ENCODE measurements at regions not wholly inside any gene's neighbourhood (a gene's known extent, or its start where the extent isn't known, plus 50 kb on each side); places are given as distances from the start of the nearest gene placed in this dataset.
"Not testable (repeated sequence)": the region's sequence is repeated elsewhere in the genome, so short reads cannot be mapped to it uniquely, and the experiment has no call there.

GRCh38 chr12:113577464-113578129 is 105.9 kb upstream of the LHX5 start:
- DNase-seq (ENCODE audit: low read depth in 4 of 4, low spot score in 2 of 4), result no peak

- DNase-seq (ENCODE audit: low read depth in 4 of 4, low spot score in 2 of 4), result no peak
Observed at GRCh38 chr12:113575386-113575785, 103.7 kb upstream of the LHX5 start.

- no peak for DNase-seq (ENCODE audit: low read depth in 4 of 4, low spot score in 2 of 4)
Observed at GRCh38 chr12:113573148-113573547, 101.5 kb upstream of the LHX5 start.

GRCh38 chr12:113571713-113572112 is 100.0 kb upstream of the LHX5 start:
- no peak for DNase-seq (ENCODE audit: low read depth in 4 of 4, low spot score in 2 of 4)

- no peak for DNase-seq (ENCODE audit: low read depth in 4 of 4, low spot score in 2 of 4)
Observed at GRCh38 chr12:113569806-113570205, 98.1 kb upstream of the LHX5 start.

- no peak for DNase-seq (ENCODE audit: low read depth in 4 of 4, low spot score in 2 of 4)
Observed at GRCh38 chr12:113568021-113568420, 96.3 kb upstream of the LHX5 start.

GRCh38 chr12:113565368-113565767 is 93.7 kb upstream of the LHX5 start:
- DNase-seq (ENCODE audit: low read depth in 4 of 4, low spot score in 2 of 4), result no peak

- DNase-seq (ENCODE audit: low read depth in 4 of 4, low spot score in 2 of 4), result no peak
Observed at GRCh38 chr12:113561068-113561780, 89.6 kb upstream of the LHX5 start.

- no peak for DNase-seq (ENCODE audit: low read depth in 4 of 4, low spot score in 2 of 4)
Observed at GRCh38 chr12:113559466-113559865, 87.8 kb upstream of the LHX5 start.

GRCh38 chr12:113555226-113555625 is 83.6 kb upstream of the LHX5 start:
- DNase-seq (ENCODE audit: low read depth in 4 of 4, low spot score in 2 of 4), result no peak

- DNase-seq (ENCODE audit: low read depth in 4 of 4, low spot score in 2 of 4), result no peak
Observed at GRCh38 chr12:113552760-113553159, 81.1 kb upstream of the LHX5 start.

- DNase-seq (ENCODE audit: low read depth in 4 of 4, low spot score in 2 of 4), result no peak
Observed at GRCh38 chr12:113551563-113551962, 79.9 kb upstream of the LHX5 start.

- DNase-seq (ENCODE audit: low read depth in 4 of 4, low spot score in 2 of 4), result no peak
Observed at GRCh38 chr12:113548467-113548866, 76.8 kb upstream of the LHX5 start.

- DNase-seq (ENCODE audit: low read depth in 4 of 4, low spot score in 2 of 4), result no peak
Observed at GRCh38 chr12:113546916-113547863, 75.5 kb upstream of the LHX5 start.

GRCh38 chr12:113537751-113538087 is 66.0 kb upstream of the LHX5 start:
- DNase-seq (ENCODE audit: low read depth in 4 of 4, low spot score in 2 of 4), result no peak

GRCh38 chr12:113537046-113537750 is 65.5 kb upstream of the LHX5 start:
- DNase-seq (ENCODE audit: low read depth in 4 of 4, low spot score in 2 of 4), result no peak

GRCh38 chr12:113535100-113535499 is 63.4 kb upstream of the LHX5 start:
- no peak for DNase-seq (ENCODE audit: low read depth in 4 of 4, low spot score in 2 of 4)

- no peak for DNase-seq (ENCODE audit: low read depth in 4 of 4, low spot score in 2 of 4)
Observed at GRCh38 chr12:113534555-113534954, 62.9 kb upstream of the LHX5 start.

GRCh38 chr12:113533842-113534375 is 62.2 kb upstream of the LHX5 start:
- no peak for DNase-seq (ENCODE audit: low read depth in 4 of 4, low spot score in 2 of 4)

- no peak for DNase-seq (ENCODE audit: low read depth in 4 of 4, low spot score in 2 of 4)
Observed at GRCh38 chr12:113532292-113532691, 60.6 kb upstream of the LHX5 start.

GRCh38 chr12:113531073-113531472 is 59.4 kb upstream of the LHX5 start:
- DNase-seq (ENCODE audit: low read depth in 4 of 4, low spot score in 2 of 4), result not testable (repeated sequence)

Measured in left renal cortex interstitium (tissue), 4 donors.